Germinal center (tissue), 1 donor: ENCODE measurements at regions not wholly inside any gene's neighbourhood (a gene's known extent, or its start where the extent isn't known, plus 50 kb on each side); places are given as distances from the start of the nearest gene placed in this dataset.

ENCODE experiments used
- DNase-seq: peaks from one replicate; pipeline ENCODE4 v3.0.0; 2012; ENCODE audit warnings: mixed read lengths, low spot score

DNA sequence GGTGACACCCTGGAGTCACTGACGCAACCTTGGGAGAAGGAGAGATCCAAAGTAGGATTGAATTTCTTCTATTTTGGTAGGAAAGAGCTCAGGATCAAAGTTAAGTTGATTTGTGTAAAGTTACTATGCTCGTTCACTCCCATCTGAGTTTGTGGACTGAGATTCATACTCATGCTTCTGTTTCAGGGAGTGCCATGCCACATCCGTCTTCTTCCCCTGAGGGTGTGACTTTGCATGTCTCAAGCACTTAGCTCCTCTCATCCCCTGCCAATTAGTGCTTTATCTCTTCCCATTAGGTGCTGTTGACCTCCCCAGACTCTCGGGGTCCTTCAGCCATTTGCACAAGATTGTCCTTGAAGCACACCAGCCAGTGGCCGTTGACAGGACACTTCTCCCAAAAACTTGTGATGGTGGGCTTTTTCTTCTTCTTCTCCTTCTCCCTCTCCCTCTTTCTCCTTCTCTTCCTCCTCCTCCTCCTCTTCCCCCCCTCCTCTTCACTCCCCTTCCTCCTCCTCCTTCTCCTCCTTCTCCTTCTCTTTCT, 232.2 kb upstream of the KLF4 start:
- DNase-seq: no peak

GRCh38 chr9:107720501-107720900, 230.9 kb upstream of the KLF4 start:
- DNase-seq: no peak

GRCh38 chr9:107717529-107718314, 228.2 kb upstream of the KLF4 start:
- no peak for DNase-seq

- no peak for DNase-seq
These were observed 226.2 kb upstream of the KLF4 start for GRCh38 chr9:107715740-107716139.

DNA sequence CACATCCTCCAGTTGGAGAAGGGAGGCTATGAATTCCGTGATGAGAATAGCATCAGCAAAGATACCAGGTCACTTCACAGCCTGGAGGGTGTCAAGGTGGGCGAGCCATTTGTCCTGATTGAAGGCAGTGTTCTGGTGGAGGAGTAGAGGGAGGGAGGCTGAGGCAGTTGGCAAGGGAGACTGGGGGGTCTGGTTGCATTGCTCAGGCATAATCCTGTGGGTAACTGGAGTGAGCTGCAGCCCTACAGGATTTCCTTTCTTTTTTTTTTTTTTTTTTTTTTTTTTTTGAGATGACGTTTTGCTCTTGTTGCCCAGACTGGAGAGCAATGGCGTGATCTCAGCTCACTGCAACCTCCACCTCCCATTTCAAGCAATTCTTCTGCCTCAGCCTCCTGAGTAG, 223.9 kb upstream of the KLF4 start:
- no peak for DNase-seq

DNA sequence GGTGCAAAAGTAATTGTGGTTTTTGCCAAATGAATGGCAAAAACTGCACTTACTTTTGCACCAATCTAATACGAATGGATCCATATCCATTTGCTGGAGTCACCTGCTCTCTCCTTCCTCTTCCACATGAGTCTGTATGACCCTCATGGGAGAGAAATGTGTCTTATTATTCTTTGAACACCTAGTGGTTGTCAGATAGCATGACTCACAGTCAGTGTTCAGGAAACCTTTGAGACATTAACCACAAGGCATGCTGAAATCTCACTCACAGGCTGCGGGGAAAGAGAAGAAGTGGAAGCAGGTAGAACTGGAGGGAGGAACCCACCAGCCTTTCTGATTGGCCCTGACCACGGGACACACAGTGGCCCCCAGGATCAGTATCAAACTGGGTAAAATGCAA, 222.8 kb upstream of the KLF4 start:
- DNase-seq: no peak

- DNase-seq: no peak
These were observed 222.0 kb upstream of the KLF4 start for GRCh38 chr9:107711542-107711941.

DNA sequence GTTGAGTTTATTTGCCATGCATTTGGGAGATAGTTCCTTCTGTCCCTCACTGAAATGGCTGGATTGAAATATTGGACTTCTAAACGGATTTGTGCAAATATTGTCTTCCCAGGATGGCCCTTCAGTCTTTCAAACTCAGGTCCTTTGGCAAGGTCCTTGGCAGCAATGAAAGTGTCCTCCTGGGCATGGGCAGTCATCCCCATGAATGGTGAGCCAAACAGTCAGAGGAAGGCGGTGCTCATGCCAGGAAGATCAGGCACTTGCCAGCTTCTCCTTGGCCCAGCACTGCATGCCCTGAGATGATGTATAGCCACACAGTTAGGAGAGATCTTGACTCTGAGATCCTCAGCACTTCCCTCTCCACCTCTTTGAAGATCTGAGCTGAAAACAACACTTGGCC, 221.4 kb upstream of the KLF4 start:
- no peak for DNase-seq

DNA sequence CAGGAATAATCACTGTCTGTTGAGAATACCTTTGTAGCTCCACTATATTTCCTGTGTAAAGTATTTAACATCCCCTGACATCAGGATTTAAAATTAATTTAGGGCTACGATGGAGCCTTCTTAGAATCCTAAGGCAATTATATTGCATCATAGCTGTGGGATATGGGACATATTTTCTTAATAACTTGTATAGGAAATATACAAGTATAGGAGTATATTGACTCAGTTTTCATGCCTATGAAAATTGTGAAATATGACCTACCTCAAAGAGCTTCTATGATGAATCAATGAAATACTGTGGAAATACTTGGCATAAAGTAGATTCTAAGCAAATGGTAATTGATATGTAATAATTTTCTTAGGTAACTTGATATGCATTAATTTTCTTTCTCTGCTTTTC, 221.0 kb upstream of the KLF4 start:
- no peak for DNase-seq

DNA sequence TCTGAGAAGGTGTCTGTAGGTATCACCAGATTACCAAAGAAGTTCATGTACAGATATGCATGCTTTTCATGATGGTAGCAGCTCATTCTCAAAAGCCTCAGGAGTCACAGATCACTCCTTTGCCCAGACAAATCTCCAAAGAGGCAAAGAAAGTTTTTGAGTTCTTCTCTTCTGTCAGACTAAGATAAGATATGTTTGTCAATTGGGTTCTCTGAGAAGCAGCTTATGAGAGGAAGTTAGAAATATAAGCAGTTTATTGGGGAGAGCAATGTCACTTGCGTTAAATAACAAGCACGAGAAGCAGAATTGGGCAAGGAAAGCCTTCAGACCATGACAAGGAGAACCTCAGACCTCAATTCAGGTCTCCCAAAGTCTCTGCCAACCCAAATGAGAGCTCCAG, 219.2 kb upstream of the KLF4 start:
- DNase-seq: no peak

- DNase-seq: no peak
These were observed 218.4 kb upstream of the KLF4 start for GRCh38 chr9:107707915-107708441.

GRCh38 chr9:107707428-107707837, 217.9 kb upstream of the KLF4 start:
- DNase-seq: no peak

- no peak for DNase-seq
These were observed 217.3 kb upstream of the KLF4 start for GRCh38 chr9:107706701-107707427.

DNA sequence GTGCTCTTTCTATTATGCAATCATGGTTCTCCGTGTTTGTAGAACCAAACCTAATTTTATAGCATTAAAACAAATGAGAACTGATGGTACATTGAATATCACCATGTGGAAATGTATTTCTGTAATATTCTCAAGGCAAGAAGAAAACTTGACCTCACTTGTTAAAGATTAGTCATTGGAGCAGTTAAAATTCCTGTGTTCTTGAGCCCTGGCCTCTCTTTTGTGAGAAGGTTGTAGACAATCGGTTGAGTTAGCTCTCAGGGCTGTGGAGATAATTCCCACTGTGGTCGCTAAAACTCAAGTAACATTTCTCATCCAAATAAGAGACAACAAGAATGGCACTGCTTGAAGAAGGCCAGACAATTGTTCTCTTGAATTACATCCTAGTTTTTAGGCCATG, 216.0 kb upstream of the KLF4 start:
- DNase-seq: no peak

DNA sequence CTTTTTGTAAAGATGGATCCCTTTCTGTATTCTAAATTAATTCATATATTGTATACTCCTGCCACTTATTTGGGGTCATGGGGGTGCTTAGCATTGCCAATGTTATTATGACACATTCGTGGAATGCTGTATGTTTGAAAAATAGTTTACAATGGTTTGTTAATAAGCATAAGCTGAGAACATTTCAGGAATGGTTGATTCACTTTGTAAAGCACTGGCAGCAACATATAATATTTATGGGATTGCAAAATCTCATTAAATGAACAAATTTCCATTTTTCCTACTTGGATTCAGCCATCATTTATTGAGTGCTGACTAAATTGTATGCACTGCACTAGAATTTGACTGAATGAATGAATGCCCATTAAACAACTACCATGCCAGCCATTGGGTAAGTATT, 215.2 kb upstream of the KLF4 start:
- DNase-seq: no peak

DNA sequence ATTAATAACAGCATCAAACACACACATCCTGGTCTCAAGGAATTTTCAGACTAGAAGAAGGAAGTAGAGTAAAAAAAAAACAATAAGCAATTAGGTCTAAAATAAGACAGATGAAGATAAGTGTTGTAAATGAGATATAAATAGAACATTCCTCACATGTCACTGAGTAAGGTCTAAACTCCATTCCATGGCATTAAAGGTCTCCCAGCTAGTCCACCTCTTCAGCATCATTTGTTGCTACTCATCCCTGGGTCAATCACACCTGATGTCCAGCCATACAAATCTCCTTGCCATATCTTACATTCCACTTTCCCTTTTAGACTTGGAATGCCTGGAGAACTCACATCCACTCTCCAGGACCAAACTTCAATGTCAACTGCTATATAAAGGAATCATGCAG, 214.1 kb upstream of the KLF4 start:
- no peak for DNase-seq

GRCh38 chr9:107700847-107701246, 211.3 kb upstream of the KLF4 start:
- no peak for DNase-seq

DNA sequence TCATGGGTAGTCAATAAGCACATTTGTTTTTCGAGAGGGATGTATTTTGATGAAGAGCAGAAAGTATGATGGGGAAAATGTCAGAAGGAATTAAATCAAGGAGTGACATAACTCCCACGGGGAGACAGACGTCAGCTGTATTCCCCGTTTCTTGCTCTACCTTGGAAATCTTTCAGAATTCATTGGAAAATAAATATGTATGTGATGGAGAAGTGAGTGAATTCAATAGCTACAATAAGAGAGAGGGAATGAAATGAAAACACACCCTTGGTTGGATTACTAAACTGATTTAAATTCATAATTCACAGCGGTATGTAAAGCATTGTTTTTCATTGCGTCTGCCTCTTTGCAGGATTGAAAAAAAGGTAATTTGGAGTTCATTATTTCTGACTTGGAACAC, 209.7 kb upstream of the KLF4 start:
- no peak for DNase-seq

GRCh38 chr9:107698779-107699178, 209.2 kb upstream of the KLF4 start:
- no peak for DNase-seq

DNA sequence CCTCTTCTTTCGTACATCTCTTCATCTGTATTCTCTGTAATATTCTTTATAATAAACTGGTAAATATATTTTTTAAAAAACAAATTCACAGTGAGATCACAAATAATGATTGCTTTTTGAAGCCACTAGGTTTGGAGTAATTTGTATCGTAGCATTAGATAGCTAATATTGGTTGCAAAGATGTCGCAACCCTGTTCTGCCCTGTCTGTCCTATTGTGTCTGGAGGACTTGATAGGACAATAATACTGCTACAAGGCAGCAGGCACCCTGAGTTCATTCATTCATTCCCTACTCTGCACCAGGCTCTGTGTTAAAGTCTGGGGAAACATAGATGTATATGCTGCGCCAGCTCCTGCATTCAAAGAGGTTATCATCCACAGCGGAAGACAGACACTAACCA, 206.7 kb upstream of the KLF4 start:
- DNase-seq: no peak

DNA sequence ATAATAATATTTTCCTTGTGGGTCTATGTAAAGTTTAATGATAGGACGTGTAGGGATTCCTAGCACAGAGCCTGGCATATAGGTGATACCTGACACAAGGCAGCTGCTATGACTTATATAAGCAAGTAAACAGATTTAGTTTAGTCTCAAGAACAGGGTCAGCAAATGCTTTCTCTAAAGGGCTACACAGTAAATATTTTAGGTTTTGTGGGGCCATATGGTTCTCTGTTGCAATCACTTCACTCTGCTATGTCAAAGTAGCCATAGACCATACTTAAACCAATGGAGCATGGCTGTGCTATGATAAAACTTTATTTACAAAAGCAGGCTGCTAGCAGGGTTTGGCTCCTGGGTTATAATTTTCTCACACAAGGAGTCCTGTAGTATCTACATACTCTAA, 204.8 kb upstream of the KLF4 start:
- no peak for DNase-seq

DNA sequence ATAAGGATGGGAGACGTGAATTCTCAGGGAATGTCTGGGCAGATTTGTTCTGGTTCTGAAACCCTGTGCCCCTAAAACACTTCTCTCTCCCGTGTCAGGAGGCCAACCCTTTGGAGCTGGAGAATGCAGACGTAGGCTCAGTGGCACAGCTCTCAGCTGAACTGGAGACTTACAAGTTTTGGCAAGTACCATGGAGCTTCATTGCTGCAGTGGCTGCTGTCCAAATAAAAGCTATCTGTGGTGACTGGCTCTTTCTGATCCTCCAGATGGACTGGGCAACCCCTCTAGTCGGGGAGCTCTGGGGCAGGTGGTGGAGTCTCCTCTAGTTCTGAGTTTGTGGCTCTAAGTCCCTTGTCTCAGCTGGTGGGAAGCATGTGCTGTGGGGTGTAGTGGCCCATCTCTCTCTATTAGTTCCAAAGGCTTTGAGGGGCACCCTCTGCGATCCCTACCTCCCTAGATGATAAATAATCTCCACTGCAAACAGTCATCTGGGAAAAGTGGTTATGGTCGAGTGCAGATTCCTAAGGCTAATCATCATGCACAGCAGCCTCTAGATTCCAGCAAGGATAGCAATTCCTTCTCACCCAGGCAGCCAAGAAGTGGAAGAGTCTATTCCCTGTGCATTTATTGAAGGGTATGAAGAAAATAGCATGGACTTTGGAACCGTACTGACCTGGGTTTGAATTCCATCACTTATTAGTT, 204.2 kb upstream of the KLF4 start:
- no peak for DNase-seq

DNA sequence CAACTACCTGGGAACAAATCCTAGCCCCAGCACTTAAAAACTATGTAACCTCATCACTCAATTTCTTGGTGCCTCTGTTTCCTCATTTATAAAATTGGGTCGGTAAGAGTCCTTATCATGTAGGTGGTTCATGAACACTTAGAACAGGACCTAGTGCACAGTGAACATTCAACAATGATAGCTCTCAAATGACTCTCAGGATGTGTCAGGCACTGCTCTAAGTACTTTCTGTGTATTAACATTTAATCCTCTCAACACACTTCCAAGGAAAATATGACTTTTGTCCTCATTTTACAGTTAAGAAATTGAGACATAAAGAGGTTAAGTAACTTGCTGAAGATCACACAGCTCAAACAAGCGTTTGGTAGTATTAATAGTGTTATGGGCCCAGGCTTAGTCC, 202.1 kb upstream of the KLF4 start:
- DNase-seq: no peak
